Activated CD8-positive, alpha-beta memory T cell treated with anti-CD3 and anti-CD28 coated beads, Interleukin-2, amount 50 U/mL, for 1 hour (primary cell): ENCODE measurements at regions not wholly inside any gene's neighbourhood (a gene's known extent, or its start where the extent isn't known, plus 50 kb on each side); places are given as distances from the start of the nearest gene placed in this dataset.
"Not testable (repeated sequence)": the region's sequence is repeated elsewhere in the genome, so short reads cannot be mapped to it uniquely, and the experiment has no call there.

Experiments used
- DNase-seq: peaks from one replicate; pipeline ENCODE4 v3.0.0-alpha.2; 2020; ENCODE audit errors: extremely low read depth

GRCh38 chr2:133878326-133878725, 310.1 kb upstream of the NCKAP5 start:
- DNase-seq: no peak

GRCh38 chr2:133879703-133880102, 311.4 kb upstream of the NCKAP5 start:
- DNase-seq: no peak

- not testable (repeated sequence) for DNase-seq
Observed at GRCh38 chr2:133882159-133882558, 313.9 kb upstream of the NCKAP5 start.

GRCh38 chr2:133884739-133885381, 316.6 kb upstream of the NCKAP5 start:
- no peak for DNase-seq

- DNase-seq: no peak
Observed at GRCh38 chr2:133885847-133886246, 317.6 kb upstream of the NCKAP5 start.

GRCh38 chr2:133886735-133887675, 318.7 kb upstream of the NCKAP5 start:
- no peak for DNase-seq

GRCh38 chr2:133887676-133888040, 319.4 kb upstream of the NCKAP5 start:
- DNase-seq: no peak

GRCh38 chr2:133888107-133888506, 319.8 kb upstream of the NCKAP5 start:
- no peak for DNase-seq

- no peak for DNase-seq
Observed at GRCh38 chr2:133888621-133889219, 320.5 kb upstream of the NCKAP5 start.

- no peak for DNase-seq
Observed at GRCh38 chr2:133892352-133892913, 324.2 kb upstream of the NCKAP5 start.

GRCh38 chr2:133894429-133894828, 326.2 kb upstream of the NCKAP5 start:
- no peak for DNase-seq

GRCh38 chr2:133897838-133898237, 329.6 kb upstream of the NCKAP5 start:
- DNase-seq: not testable (repeated sequence)

GRCh38 chr2:133900909-133901308, 332.6 kb upstream of the NCKAP5 start:
- DNase-seq: no peak

GRCh38 chr2:133906396-133906795, 338.1 kb upstream of the NCKAP5 start:
- no peak for DNase-seq

- DNase-seq: no peak
Observed at GRCh38 chr2:133906926-133907325, 338.7 kb upstream of the NCKAP5 start.

GRCh38 chr2:133908171-133908570, 339.9 kb upstream of the NCKAP5 start:
- no peak for DNase-seq

GRCh38 chr2:133918141-133918540, 335.7 kb upstream of the MGAT5 start:
- no peak for DNase-seq

- no peak for DNase-seq
Observed at GRCh38 chr2:133919285-133919684, 334.6 kb upstream of the MGAT5 start.

GRCh38 chr2:133927894-133928293, 326.0 kb upstream of the MGAT5 start:
- no peak for DNase-seq

GRCh38 chr2:133936096-133936495, 317.8 kb upstream of the MGAT5 start:
- no peak for DNase-seq

GRCh38 chr2:133936601-133937000, 317.3 kb upstream of the MGAT5 start:
- DNase-seq: no peak

- DNase-seq: no peak
Observed at GRCh38 chr2:133937669-133938068, 316.2 kb upstream of the MGAT5 start.
